ENCODE measurements at regions not wholly inside any gene's neighbourhood (a gene's known extent, or its start where the extent isn't known, plus 50 kb on each side); places are given as distances from the start of the nearest gene placed in this dataset.
"Not testable (repeated sequence)": the region's sequence is repeated elsewhere in the genome, so short reads cannot be mapped to it uniquely, and the experiment has no call there.

- H3K9me3 Mint-ChIP-seq, result peaks cover 4% of the 10 kb centered on the region
- H3K4me3 Mint-ChIP-seq, result no peak overlapping the region
- no peaks in the 10 kb centered on the region for H3K36me3 Mint-ChIP-seq
- H3K27ac Mint-ChIP-seq, result no peak overlapping the region
- ATAC-seq (no peak), DNase-seq (ENCODE audit: low spot score) (no peak)
- no peaks in the 10 kb centered on the region for H3K4me1 Mint-ChIP-seq (ENCODE audit: low read depth in 2 of 2)
- H3K27me3 Mint-ChIP-seq, result no peaks in the 10 kb centered on the region
Measured at GRCh38 chr18:43964666-43965065, 687.4 kb upstream of the SYT4 start.

- ATAC-seq (no peak), DNase-seq (ENCODE audit: low spot score) (no peak)
- H3K27ac Mint-ChIP-seq, result no peak overlapping the region
- H3K27me3 Mint-ChIP-seq, result no peaks in the 10 kb centered on the region
- no peaks in the 10 kb centered on the region for H3K4me1 Mint-ChIP-seq (ENCODE audit: low read depth in 2 of 2)
- peaks cover 4% of the 10 kb centered on the region for H3K9me3 Mint-ChIP-seq
- H3K4me3 Mint-ChIP-seq, result no peak overlapping the region
- no peaks in the 10 kb centered on the region for H3K36me3 Mint-ChIP-seq
Measured at GRCh38 chr18:43965691-43966090, 688.4 kb upstream of the SYT4 start.

- Mint-ChIP-seq H3K4me1 (ENCODE audit: low read depth in 2 of 2) (no peaks in the 10 kb centered on the region), H3K27ac (no peak overlapping the region), H3K36me3 (no peaks in the 10 kb centered on the region), H3K4me3 (no peak overlapping the region), H3K27me3 (no peaks in the 10 kb centered on the region), H3K9me3 (no peaks in the 10 kb centered on the region)
- ATAC-seq (no peak), DNase-seq (ENCODE audit: low spot score) (no peak)
Measured at GRCh38 chr18:43970656-43971055, 693.4 kb upstream of the SYT4 start.

GRCh38 chr18:43978174-43978573 is 700.9 kb upstream of the SYT4 start:
- Mint-ChIP-seq H3K27ac (no peak overlapping the region), H3K4me1 (ENCODE audit: low read depth in 2 of 2) (no peaks in the 10 kb centered on the region), H3K9me3 (peaks cover 7% of the 10 kb centered on the region), H3K27me3 (no peaks in the 10 kb centered on the region), H3K4me3 (no peak overlapping the region), H3K36me3 (no peaks in the 10 kb centered on the region)
- DNase-seq (ENCODE audit: low spot score) (no peak), ATAC-seq (no peak)

- no peak for ATAC-seq
- Mint-ChIP-seq H3K36me3 (peaks cover 5% of the 10 kb centered on the region), H3K4me3 (no peak overlapping the region), H3K27ac (no peak overlapping the region), H3K27me3 (no peaks in the 10 kb centered on the region), H3K9me3 (peaks cover 23% of the 10 kb centered on the region), H3K4me1 (ENCODE audit: low read depth in 2 of 2) (no peaks in the 10 kb centered on the region)
- no peak for DNase-seq (ENCODE audit: low spot score)
Measured at GRCh38 chr18:43982582-43982981, 698.1 kb upstream of the SETBP1 start.

- ATAC-seq; H3K4me3 Mint-ChIP-seq; H3K27ac Mint-ChIP-seq; H3K36me3 Mint-ChIP-seq; DNase-seq (ENCODE audit: low spot score); H3K4me1 Mint-ChIP-seq (ENCODE audit: low read depth in 2 of 2); H3K27me3 Mint-ChIP-seq: not testable (repeated sequence)
- H3K9me3 Mint-ChIP-seq, result peaks cover 26% of the 10 kb centered on the region
Measured at GRCh38 chr18:43987061-43987460, 693.6 kb upstream of the SETBP1 start.

- Mint-ChIP-seq H3K36me3 (no peaks in the 10 kb centered on the region), H3K4me3 (no peak overlapping the region), H3K4me1 (ENCODE audit: low read depth in 2 of 2) (no peaks in the 10 kb centered on the region), H3K27ac (no peak overlapping the region), H3K9me3 (peaks cover 3% of the 10 kb centered on the region), H3K27me3 (no peaks in the 10 kb centered on the region)
- no peak for DNase-seq (ENCODE audit: low spot score)
- no peak for ATAC-seq
Measured at GRCh38 chr18:43992741-43993140, 687.9 kb upstream of the SETBP1 start.

- no peak overlapping the region for H3K27ac Mint-ChIP-seq
Measured at GRCh38 chr18:43994381-43994780, 686.3 kb upstream of the SETBP1 start.

GRCh38 chr18:44013871-44014270 is 666.8 kb upstream of the SETBP1 start:
- Mint-ChIP-seq H3K4me3 (no peak overlapping the region), H3K4me1 (ENCODE audit: low read depth in 2 of 2) (no peaks in the 10 kb centered on the region), H3K27ac (no peak overlapping the region), H3K27me3 (peaks cover 0 to 2% of the 10 kb centered on the region in 2 donors), H3K9me3 (no peaks in the 10 kb centered on the region), H3K36me3 (no peaks in the 10 kb centered on the region)
- no peak for DNase-seq (ENCODE audit: low spot score)
- ATAC-seq, result no peak

More at GRCh38 chr18:43994381-43994780, 686.3 kb upstream of the SETBP1 start:
- no peak overlapping the region for H3K4me3 Mint-ChIP-seq
- DNase-seq (ENCODE audit: low spot score), result no peak
- no peaks in the 10 kb centered on the region for H3K36me3 Mint-ChIP-seq
- ATAC-seq, result no peak
- H3K4me1 Mint-ChIP-seq (ENCODE audit: low read depth in 2 of 2), result no peaks in the 10 kb centered on the region
- H3K27me3 Mint-ChIP-seq, result no peaks in the 10 kb centered on the region
- H3K9me3 Mint-ChIP-seq, result peaks cover 3% of the 10 kb centered on the region

GRCh38 chr18:44025421-44025820 is 655.3 kb upstream of the SETBP1 start:
- Mint-ChIP-seq H3K9me3 (peaks cover 5% of the 10 kb centered on the region), H3K4me3 (no peak overlapping the region), H3K4me1 (ENCODE audit: low read depth in 2 of 2) (no peaks in the 10 kb centered on the region), H3K27me3 (peaks cover 0 to 7% of the 10 kb centered on the region in 2 donors), H3K27ac (no peak overlapping the region), H3K36me3 (no peaks in the 10 kb centered on the region)
- no peak for ATAC-seq
- no peak for DNase-seq (ENCODE audit: low spot score)

GRCh38 chr18:44028109-44028508 is 652.6 kb upstream of the SETBP1 start:
- H3K4me1 Mint-ChIP-seq (ENCODE audit: low read depth in 2 of 2), result no peaks in the 10 kb centered on the region
- no peak for ATAC-seq
- H3K27ac Mint-ChIP-seq, result no peak overlapping the region

GRCh38 chr18:44031063-44031462 is 649.6 kb upstream of the SETBP1 start:
- no peak for ATAC-seq

More at GRCh38 chr18:44028109-44028508, 652.6 kb upstream of the SETBP1 start:
- Mint-ChIP-seq H3K27me3 (peaks cover 0 to 12% of the 10 kb centered on the region in 2 donors), H3K9me3 (peaks cover 8% of the 10 kb centered on the region), H3K36me3 (no peaks in the 10 kb centered on the region), H3K4me3 (no peak overlapping the region)
- DNase-seq (ENCODE audit: low spot score), result no peak

GRCh38 chr18:44033144-44033701 is 647.5 kb upstream of the SETBP1 start:
- ATAC-seq, result no peak
- H3K36me3 Mint-ChIP-seq, result no peaks in the 10 kb centered on the region
- no peaks in the 10 kb centered on the region for H3K4me1 Mint-ChIP-seq (ENCODE audit: low read depth in 2 of 2)
- H3K27me3 Mint-ChIP-seq, result peaks cover 0 to 12% of the 10 kb centered on the region in 2 donors
- no peak for DNase-seq (ENCODE audit: low spot score)
- H3K9me3 Mint-ChIP-seq, result peaks cover 8% of the 10 kb centered on the region
- H3K4me3 Mint-ChIP-seq, result no peak overlapping the region
- no peak overlapping the region for H3K27ac Mint-ChIP-seq

More at GRCh38 chr18:44031063-44031462, 649.6 kb upstream of the SETBP1 start:
- H3K27ac Mint-ChIP-seq, result no peak overlapping the region
- no peaks in the 10 kb centered on the region for H3K36me3 Mint-ChIP-seq
- no peak overlapping the region for H3K4me3 Mint-ChIP-seq
- H3K27me3 Mint-ChIP-seq, result peaks cover 0 to 12% of the 10 kb centered on the region in 2 donors
- peaks cover 8% of the 10 kb centered on the region for H3K9me3 Mint-ChIP-seq
- DNase-seq (ENCODE audit: low spot score), result no peak
- H3K4me1 Mint-ChIP-seq (ENCODE audit: low read depth in 2 of 2), result no peaks in the 10 kb centered on the region

- H3K4me1 Mint-ChIP-seq (ENCODE audit: low read depth in 2 of 2), result no peaks in the 10 kb centered on the region
- no peak overlapping the region for H3K4me3 Mint-ChIP-seq
- no peaks in the 10 kb centered on the region for H3K36me3 Mint-ChIP-seq
- ATAC-seq (no peak), DNase-seq (ENCODE audit: low spot score) (no peak)
- H3K27me3 Mint-ChIP-seq, result peaks cover 0 to 5% of the 10 kb centered on the region in 2 donors
- H3K9me3 Mint-ChIP-seq, result peaks cover 3% of the 10 kb centered on the region
- H3K27ac Mint-ChIP-seq, result no peak overlapping the region
Measured at GRCh38 chr18:44035554-44035953, 645.1 kb upstream of the SETBP1 start.

- Mint-ChIP-seq H3K36me3 (no peaks in the 10 kb centered on the region), H3K4me3 (no peak overlapping the region), H3K4me1 (ENCODE audit: low read depth in 2 of 2) (no peaks in the 10 kb centered on the region), H3K27ac (no peak overlapping the region), H3K27me3 (peaks cover 2% of the 10 kb centered on the region in 2 donors), H3K9me3 (peaks cover 3% of the 10 kb centered on the region)
- DNase-seq (ENCODE audit: low spot score) (no peak), ATAC-seq (no peak)
Measured at GRCh38 chr18:44036501-44036900, 644.2 kb upstream of the SETBP1 start.

Data from natural killer cell treated with Interleukin-12 subunit alpha and Interleukin-12 subunit beta and Interleukin-15 and Interleukin-18, amount 100 ng/mL, for 72 hours (primary cell).